Prostate gland (tissue), 2 donors: ENCODE measurements at regions not wholly inside any gene's neighbourhood (a gene's known extent, or its start where the extent isn't known, plus 50 kb on each side); places are given as distances from the start of the nearest gene placed in this dataset.

ENCODE experiments used
- DNase-seq: peaks from one replicate; pipeline ENCODE4 v3.0.0-alpha.2; 2019; ENCODE audit warnings: low spot score
- H3K27ac ChIP-seq, 2 donors: fragments of 200-600 bp; sonication (generic); 2 replicates each; pipeline ENCODE4 v1.5.1; 2017 to 2019
- H3K27me3 ChIP-seq: fragments of 200-600 bp; sonication (generic); replicated peaks from 2 replicates; pipeline ENCODE4 v1.5.1; 2019; ENCODE audit not compliant: insufficient read depth
- H3K36me3 ChIP-seq, 2 donors: fragments of 200-600 bp; sonication (generic); 1 replicate in 1 of 2; 2 replicates in 1 of 2; pipeline versions ENCODE4 v1.5.1 to v1.8.1; 2017 to 2019
- H3K4me1 ChIP-seq: fragments of 200-600 bp; sonication (generic); replicated peaks from 2 replicates; pipeline ENCODE4 v1.5.1; 2019
- H3K4me3 ChIP-seq, 2 donors: fragments of 200-600 bp; sonication (generic); 2 replicates each; pipeline ENCODE4 v1.5.1; 2017 to 2019
- H3K9me3 ChIP-seq: fragments of 200-600 bp; sonication (generic); 2 replicates; pipeline ENCODE4 v1.5.1; 2017
- CTCF ChIP-seq, 4 experiments: fragments of 200-600 bp in 2 of 4; fragments of 450-650 bp in 2 of 4; sonication (generic) in 2 of 4; IDR thresholded peaks; 1 replicate in 3 of 4; 2 replicates in 1 of 4; pipeline ENCODE4 v1.5.1; 2016 to 2019; ENCODE audit warnings: antibody characterized with exemption in 4 of 4, mild to moderate bottlenecking in 2 of 4, moderate library complexity in 2 of 4
- POLR2A ChIP-seq: fragments of 450-650 bp; IDR thresholded peaks from one replicate; pipeline ENCODE4 v1.6.1; 2016; ENCODE audit warnings: antibody characterized with exemption, mild to moderate bottlenecking
- POLR2AphosphoS5 ChIP-seq: sonication (generic); formaldehyde crosslinking; IDR thresholded peaks from one replicate; pipeline ENCODE4 v1.6.1; 2017; ENCODE audit warnings: antibody characterized with exemption
- WGBS: methylation state at CpG from one replicate; pipeline ENCODE4 v1.1.5; 2018; 5-methylcytosine and 5-hydroxymethylcytosine counted together
- intact Hi-C: fragments of 100-400 bp; cut with DNase I; formaldehyde crosslinking; loops from one replicate; pipeline ENCODE4 v1.14.2; 2022

- DNase-seq: no peak
- Histone ChIP-seq H3K27me3 (no peaks in the 10 kb centered on the region), H3K4me3 (no peak overlapping the region), H3K9me3 (no peaks in the 10 kb centered on the region), H3K27ac (no peak overlapping the region), H3K36me3 (no peaks in the 10 kb centered on the region), H3K4me1 (no peaks in the 10 kb centered on the region)
- 82% methylated on average over 1 of the region's 1 CpG for WGBS
- intact Hi-C loops: no loop called here
- TF ChIP-seq CTCF (IDR thresholded peaks at IDR 0.05) (no peak), POLR2AphosphoS5 (no peak), POLR2A (no peak)
Observed at GRCh38 chr13:76378767-76379166, 507.4 kb downstream of the KCTD12 start.

GRCh38 chr13:76363682-76364289 lies 522.4 kb downstream of the KCTD12 start:
- H3K27me3 ChIP-seq: no peaks in the 10 kb centered on the region
- no peak overlapping the region for H3K4me3 ChIP-seq
- no peaks in the 10 kb centered on the region for H3K4me1 ChIP-seq
- H3K36me3 ChIP-seq: no peaks in the 10 kb centered on the region
- 96% methylated on average over 2 of the region's 2 CpGs for WGBS
- no peak for DNase-seq
- intact Hi-C loops: no loop called here
- H3K9me3 ChIP-seq: no peaks in the 10 kb centered on the region
- no peak overlapping the region for H3K27ac ChIP-seq
- TF ChIP-seq POLR2A: no peak
- no peak for TF ChIP-seq CTCF (IDR thresholded peaks at IDR 0.05)
- TF ChIP-seq POLR2AphosphoS5: no peak

GRCh38 chr13:76361868-76362267 lies 524.3 kb downstream of the KCTD12 start:
- no peak for TF ChIP-seq CTCF (IDR thresholded peaks at IDR 0.05)
- no peak for TF ChIP-seq POLR2A
- no peak for TF ChIP-seq POLR2AphosphoS5
- Histone ChIP-seq H3K36me3 (no peaks in the 10 kb centered on the region), H3K27ac (no peak overlapping the region), H3K9me3 (no peaks in the 10 kb centered on the region), H3K4me3 (no peak overlapping the region), H3K27me3 (no peaks in the 10 kb centered on the region), H3K4me1 (no peaks in the 10 kb centered on the region)
- DNase-seq: no peak
- intact Hi-C loops: no loop called here

GRCh38 chr13:76351541-76352229 lies 534.5 kb downstream of the KCTD12 start:
- DNase-seq: no peak
- intact Hi-C loops: no loop called here
- Histone ChIP-seq H3K27me3 (no peaks in the 10 kb centered on the region), H3K36me3 (no peaks in the 10 kb centered on the region), H3K4me1 (no peaks in the 10 kb centered on the region), H3K9me3 (no peaks in the 10 kb centered on the region), H3K27ac (no peak overlapping the region), H3K4me3 (no peak overlapping the region)
- TF ChIP-seq POLR2AphosphoS5 (no peak), CTCF (IDR thresholded peaks at IDR 0.05) (no peak), POLR2A (no peak)
- WGBS: 53% methylated on average over 5 of the region's 5 CpGs

GRCh38 chr13:76350399-76350798 lies 535.8 kb downstream of the KCTD12 start:
- no peaks in the 10 kb centered on the region for H3K36me3 ChIP-seq
- 38% methylated on average over 1 of the region's 1 CpG for WGBS
- H3K27ac ChIP-seq: no peak overlapping the region
- TF ChIP-seq CTCF (IDR thresholded peaks at IDR 0.05) (no peak), POLR2AphosphoS5 (no peak), POLR2A (no peak)
- no peaks in the 10 kb centered on the region for H3K4me1 ChIP-seq
- H3K4me3 ChIP-seq: no peak overlapping the region
- intact Hi-C loops: no loop called here
- H3K27me3 ChIP-seq: no peaks in the 10 kb centered on the region
- no peaks in the 10 kb centered on the region for H3K9me3 ChIP-seq
- no peak for DNase-seq
